22Rv1 (cell line): ENCODE measurements at regions not wholly inside any gene's neighbourhood (a gene's known extent, or its start where the extent isn't known, plus 50 kb on each side); places are given as distances from the start of the nearest gene placed in this dataset.

Experiments used
- H3K27ac ChIP-seq: fragments of 450-650 bp; 2 replicates; pipeline ENCODE4 v1.5.1; 2017
- ZFX ChIP-seq: fragments of 450-650 bp; IDR thresholded peaks from 2 replicates; pipeline ENCODE4 v1.6.1; 2017; ENCODE audit warnings: antibody characterized with exemption, borderline replicate concordance
- TF ChIP-seq, protein P1 (sequence below): fragments of 450-650 bp; IDR thresholded peaks from 2 replicates; pipeline ENCODE4 v1.5.1; 2017; ENCODE audit warnings: mild to moderate bottlenecking

DNA sequence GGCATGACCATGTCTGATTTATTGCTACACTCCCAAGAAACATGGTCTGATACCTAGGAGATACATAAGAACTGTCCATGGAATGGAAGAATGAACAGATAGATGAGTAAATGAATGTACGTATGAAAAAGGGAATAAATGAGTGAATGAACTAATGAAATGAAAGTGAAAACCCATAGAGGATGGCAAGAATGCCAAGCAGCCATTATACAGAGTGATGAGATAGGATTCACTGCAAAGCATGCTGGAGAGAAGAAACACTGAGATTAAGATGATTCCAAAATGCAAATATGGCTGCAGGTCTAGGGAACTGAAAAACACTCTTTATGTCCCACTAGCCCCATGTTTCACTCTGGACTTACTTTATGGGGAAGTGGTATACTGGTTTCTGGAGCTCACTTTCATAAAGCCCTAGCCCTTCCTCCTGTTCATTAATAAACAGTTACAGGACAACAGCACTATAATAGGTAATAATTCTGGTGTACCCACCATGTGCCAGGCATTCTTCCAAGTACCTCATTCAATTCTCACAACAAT is 170.3 kb upstream of the RAD23B start:
- H3K27ac ChIP-seq: no peak overlapping the region
- TF ChIP-seq, protein P1, sequence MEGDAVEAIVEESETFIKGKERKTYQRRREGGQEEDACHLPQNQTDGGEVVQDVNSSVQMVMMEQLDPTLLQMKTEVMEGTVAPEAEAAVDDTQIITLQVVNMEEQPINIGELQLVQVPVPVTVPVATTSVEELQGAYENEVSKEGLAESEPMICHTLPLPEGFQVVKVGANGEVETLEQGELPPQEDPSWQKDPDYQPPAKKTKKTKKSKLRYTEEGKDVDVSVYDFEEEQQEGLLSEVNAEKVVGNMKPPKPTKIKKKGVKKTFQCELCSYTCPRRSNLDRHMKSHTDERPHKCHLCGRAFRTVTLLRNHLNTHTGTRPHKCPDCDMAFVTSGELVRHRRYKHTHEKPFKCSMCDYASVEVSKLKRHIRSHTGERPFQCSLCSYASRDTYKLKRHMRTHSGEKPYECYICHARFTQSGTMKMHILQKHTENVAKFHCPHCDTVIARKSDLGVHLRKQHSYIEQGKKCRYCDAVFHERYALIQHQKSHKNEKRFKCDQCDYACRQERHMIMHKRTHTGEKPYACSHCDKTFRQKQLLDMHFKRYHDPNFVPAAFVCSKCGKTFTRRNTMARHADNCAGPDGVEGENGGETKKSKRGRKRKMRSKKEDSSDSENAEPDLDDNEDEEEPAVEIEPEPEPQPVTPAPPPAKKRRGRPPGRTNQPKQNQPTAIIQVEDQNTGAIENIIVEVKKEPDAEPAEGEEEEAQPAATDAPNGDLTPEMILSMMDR: no peak
- no peak for TF ChIP-seq ZFX

DNA sequence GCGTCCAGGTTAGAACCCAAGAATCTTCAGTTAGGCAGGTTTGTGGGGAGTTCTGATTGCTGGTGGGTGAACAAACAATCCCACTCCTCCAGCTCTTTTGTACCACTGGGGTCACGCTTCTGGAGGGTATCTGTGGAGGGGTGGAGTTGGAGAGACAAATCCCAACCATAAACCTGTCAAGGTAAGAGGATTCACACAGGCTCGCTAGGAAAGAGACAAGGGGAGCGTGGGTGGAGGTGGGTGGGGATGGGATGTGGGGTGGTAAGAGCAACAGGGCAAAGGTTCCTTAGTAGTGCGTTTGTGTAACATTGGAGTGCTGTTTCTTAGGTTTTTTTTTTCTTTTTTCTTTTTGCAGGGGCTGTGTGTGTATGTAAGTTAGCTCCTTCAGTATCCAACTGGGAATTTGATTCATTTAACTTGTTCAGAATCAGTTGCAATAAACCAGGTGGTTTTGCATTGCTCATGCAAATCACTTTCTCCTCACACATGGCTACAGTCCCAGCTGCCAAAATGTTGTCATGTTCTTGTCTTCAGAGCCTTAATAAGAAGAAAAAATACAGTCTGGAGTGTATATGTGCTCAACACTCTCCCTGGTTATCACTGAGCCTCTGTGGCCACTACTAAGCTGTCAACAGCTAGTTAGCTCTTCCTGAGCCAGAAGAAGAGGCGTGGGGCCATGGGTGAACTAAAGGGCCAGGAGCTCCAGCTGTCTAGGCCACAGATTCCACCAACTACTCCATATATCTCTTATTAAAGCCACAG is 164.0 kb upstream of the RAD23B start:
- no peak overlapping the region for H3K27ac ChIP-seq
- no peak for TF ChIP-seq ZFX
- TF ChIP-seq, protein P1: no peak

DNA sequence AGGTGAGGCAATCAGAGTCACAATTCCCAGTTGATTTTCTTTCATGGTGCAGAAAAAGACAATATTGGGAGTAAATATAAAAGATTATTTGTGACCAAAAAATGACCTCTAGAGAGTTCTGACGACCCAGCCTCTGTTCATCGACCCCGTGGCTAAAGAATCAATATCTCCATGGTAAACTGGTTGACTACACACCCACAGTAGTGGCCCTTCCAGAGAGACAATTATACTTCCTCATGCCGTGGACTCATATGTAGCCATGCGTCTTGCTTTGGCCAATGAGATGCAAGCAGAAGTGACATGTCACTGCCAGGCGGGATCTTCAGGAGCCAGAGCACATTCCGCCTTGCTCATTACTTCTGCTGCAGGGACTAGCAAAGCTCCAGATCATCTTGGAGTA is 163.3 kb upstream of the RAD23B start:
- no peak overlapping the region for H3K27ac ChIP-seq
- TF ChIP-seq, protein P1: no peak
- TF ChIP-seq ZFX: no peak

DNA sequence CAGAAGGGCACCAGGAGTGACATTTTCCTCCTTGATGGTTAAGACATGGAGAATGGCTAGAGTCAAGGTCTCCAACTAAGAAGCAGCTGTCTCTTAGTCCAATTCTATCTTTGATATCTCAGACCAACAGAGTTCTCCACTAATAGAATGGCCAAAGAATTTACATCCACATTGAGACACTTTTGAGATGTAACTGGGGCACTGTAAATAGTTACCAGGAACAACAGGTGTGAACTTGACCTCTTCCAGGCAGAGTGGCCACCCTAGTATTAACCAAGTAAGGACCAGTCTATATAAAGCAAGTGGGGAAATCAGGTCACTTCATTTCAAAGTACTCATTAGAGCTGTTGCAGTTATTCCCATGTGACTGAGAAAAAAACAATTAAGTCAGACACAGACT is 159.7 kb upstream of the RAD23B start:
- no peak overlapping the region for H3K27ac ChIP-seq
- TF ChIP-seq ZFX: no peak
- TF ChIP-seq, protein P1: no peak

DNA sequence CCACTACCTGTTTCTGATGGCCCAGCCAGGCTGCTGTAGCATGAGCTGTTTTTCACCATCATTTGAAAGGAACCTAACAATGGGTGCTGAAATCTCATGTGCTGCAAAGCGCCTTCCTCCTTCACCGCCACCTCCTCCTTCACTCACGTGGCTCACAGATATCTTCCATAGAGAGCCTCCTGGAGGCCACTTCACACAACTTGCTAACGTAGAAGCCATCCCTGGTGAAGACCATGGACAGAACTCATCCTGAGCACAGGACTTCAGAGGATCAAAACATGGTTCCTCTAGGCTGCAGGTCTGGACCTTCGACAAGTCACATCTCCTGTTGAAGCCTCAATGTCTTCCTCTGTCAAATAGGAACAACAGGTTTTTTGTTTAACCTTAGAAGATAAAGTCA is 155.5 kb upstream of the RAD23B start:
- TF ChIP-seq, protein P1: no peak
- TF ChIP-seq ZFX: no peak
- no peak overlapping the region for H3K27ac ChIP-seq

DNA sequence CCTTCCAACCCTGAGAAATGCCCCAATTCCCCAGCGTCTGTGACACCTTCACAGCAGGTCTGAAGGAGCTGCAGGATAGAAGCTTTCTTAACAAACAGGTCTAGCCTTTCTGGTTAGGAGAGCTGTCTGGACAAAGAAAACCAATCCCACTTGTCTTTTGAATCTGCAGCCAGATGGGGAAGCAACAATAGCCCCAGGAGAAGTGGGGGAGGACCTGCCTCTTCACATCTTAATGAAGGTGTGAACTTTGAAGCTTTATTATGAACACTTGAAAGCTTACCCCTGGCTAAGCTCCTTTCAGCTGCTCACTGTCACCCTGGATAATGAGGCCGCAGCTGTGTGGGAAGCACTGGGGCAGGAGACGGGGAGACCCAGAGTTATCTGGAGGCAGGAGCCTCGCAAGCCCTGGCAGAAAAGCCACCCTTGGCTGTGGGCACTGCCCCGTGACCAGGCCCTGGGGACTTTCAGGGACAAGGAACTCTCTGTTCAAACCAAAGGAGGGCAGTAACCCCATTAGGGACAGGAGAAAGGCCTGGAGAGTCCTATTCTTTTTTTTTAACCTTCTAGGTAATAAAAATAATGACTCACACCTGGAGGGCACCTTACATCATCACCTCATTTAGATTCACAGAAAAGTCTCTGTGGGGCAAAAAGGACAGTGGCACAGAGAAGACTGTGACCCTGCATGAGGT is 151.8 kb upstream of the RAD23B start:
- H3K27ac ChIP-seq: no peak overlapping the region
- TF ChIP-seq, protein P1: no peak
- no peak for TF ChIP-seq ZFX

DNA sequence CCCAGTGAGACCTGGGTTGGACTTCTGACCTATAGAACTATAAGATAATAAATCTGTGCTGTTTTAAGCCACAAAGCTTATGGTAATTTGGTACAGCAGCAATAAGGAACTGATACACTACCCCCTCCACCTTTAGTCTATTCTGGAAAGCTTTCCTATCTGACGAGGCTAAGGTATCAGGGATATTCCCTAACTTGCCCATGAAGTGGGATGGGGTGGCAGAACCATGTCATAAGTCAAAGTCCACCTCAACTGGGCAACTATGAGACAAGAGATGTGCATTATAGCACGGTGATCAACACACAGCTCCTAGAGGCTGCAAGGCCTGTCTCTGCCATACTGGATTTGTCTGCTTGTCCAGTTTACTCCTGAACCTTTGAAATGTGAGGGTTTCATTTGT is 146.8 kb upstream of the RAD23B start:
- no peak overlapping the region for H3K27ac ChIP-seq
- TF ChIP-seq, protein P1: no peak
- no peak for TF ChIP-seq ZFX
